Mucosa of descending colon (tissue), 3 donors: ENCODE measurements at regions not wholly inside any gene's neighbourhood (a gene's known extent, or its start where the extent isn't known, plus 50 kb on each side); places are given as distances from the start of the nearest gene placed in this dataset.
"Not testable (repeated sequence)": the region's sequence is repeated elsewhere in the genome, so short reads cannot be mapped to it uniquely, and the experiment has no call there.

ENCODE experiments used
- ATAC-seq: fragments of 200-7000 bp; cut with Tn5 transposase; one replicate; pipeline ENCODE4 v1.9.1; 2020; ENCODE audit warnings: mild to moderate bottlenecking, moderate library complexity
- DNase-seq, 3 donors: peaks; one replicate each; pipeline ENCODE4 v3.0.0-alpha.2; 2020
- H3K36me3 ChIP-seq: fragments of 200-600 bp; one replicate; pipeline ENCODE4 v1.8.0; 2021; ENCODE audit warnings: low read depth, mild to moderate bottlenecking
- H3K4me1 ChIP-seq: fragments of 200-600 bp; one replicate; pipeline ENCODE4 v1.8.0; 2021; ENCODE audit warnings: low read depth, mild to moderate bottlenecking
- H3K4me3 ChIP-seq: fragments of 200-600 bp; one replicate; pipeline ENCODE4 v1.8.0; 2021; ENCODE audit warnings: mild to moderate bottlenecking
- H3K9me3 ChIP-seq: fragments of 200-600 bp; one replicate; pipeline ENCODE4 v1.8.0; 2021; ENCODE audit warnings: mild to moderate bottlenecking
- intact Hi-C, 2 donors: fragments of 100-400 bp; cut with DNase I in 1 of 2; cut with micrococcal nuclease in 1 of 2; formaldehyde crosslinking; loops; one replicate each; pipeline versions ENCODE4 v1.11.0 to v1.11.1; 2022; cut with DNase I, micrococcal nuclease
- TF ChIP-seq, protein P1 (sequence below): fragments of 200-600 bp; IDR thresholded peaks from one replicate; pipeline ENCODE4 v1.8.0; 2022; ENCODE audit warnings: antibody characterized with exemption, mild to moderate bottlenecking
- donor health status: DM: no; HTN: no; CAD: no; lungs with moderate emphysema.
- donor health status: DM: no; HTN: no; CAD: no.
- donor health status: DM: no; HTN: yes; CAD: no.

DNA sequence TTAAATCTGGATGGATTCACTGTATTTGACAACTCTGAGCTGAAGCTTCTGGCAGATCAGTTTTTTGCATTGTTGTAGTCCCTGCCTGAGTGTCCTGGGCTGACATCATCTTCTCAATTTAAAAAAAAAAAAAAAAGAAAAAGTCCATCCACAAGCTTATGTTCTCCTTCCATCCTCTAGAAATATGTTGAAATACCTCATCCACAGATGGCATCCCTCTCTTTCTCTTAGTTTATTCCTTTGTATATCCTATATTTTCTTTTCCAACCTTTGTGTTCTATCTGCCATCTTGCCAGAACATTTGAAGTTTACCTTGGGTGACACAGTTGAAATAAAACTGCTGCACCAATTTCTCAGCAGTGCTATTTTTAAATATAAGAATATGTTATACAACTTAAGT, 184.4 kb upstream of the PKN2 start:
- no peak overlapping the region for H3K4me3 ChIP-seq
- DNase-seq = no peak
- TF ChIP-seq, protein P1, sequence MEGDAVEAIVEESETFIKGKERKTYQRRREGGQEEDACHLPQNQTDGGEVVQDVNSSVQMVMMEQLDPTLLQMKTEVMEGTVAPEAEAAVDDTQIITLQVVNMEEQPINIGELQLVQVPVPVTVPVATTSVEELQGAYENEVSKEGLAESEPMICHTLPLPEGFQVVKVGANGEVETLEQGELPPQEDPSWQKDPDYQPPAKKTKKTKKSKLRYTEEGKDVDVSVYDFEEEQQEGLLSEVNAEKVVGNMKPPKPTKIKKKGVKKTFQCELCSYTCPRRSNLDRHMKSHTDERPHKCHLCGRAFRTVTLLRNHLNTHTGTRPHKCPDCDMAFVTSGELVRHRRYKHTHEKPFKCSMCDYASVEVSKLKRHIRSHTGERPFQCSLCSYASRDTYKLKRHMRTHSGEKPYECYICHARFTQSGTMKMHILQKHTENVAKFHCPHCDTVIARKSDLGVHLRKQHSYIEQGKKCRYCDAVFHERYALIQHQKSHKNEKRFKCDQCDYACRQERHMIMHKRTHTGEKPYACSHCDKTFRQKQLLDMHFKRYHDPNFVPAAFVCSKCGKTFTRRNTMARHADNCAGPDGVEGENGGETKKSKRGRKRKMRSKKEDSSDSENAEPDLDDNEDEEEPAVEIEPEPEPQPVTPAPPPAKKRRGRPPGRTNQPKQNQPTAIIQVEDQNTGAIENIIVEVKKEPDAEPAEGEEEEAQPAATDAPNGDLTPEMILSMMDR = no peak
- H3K36me3 ChIP-seq = no peaks in the 10 kb centered on the region
- no peaks in the 10 kb centered on the region for H3K9me3 ChIP-seq
- intact Hi-C loops = no loop called here
- no peak for ATAC-seq
- H3K4me1 ChIP-seq = no peaks in the 10 kb centered on the region

GRCh38 chr1:88502886-88503285, 181.2 kb upstream of the PKN2 start:
- Histone ChIP-seq H3K36me3 (peaks cover 2% of the 10 kb centered on the region), H3K4me3 (no peak overlapping the region), H3K9me3 (no peaks in the 10 kb centered on the region), H3K4me1 (no peaks in the 10 kb centered on the region)
- DNase-seq (no peak), ATAC-seq (no peak)
- TF ChIP-seq, protein P1 = no peak
- intact Hi-C loops = no loop called here

DNA sequence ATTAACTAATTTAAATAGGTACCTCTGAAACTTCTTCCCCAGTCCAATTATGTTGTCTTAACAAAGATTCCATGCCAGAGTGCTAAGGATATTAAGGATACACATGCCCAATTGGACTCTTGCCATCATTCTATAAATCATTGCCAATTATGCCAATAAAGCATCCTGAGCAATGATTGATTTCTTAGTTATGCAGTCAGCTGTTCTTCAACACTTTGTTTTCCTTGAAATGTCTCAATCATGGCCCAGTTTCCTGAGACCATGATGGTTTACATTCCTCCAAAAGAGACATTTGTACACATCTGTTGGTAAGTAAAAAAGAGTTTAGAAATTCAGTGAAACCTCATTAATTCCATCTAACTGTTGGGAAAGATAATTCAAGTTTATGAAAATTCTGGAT, 180.4 kb upstream of the PKN2 start:
- intact Hi-C loops = no loop called here
- H3K9me3 ChIP-seq = no peaks in the 10 kb centered on the region
- H3K4me1 ChIP-seq = no peaks in the 10 kb centered on the region
- peaks cover 2% of the 10 kb centered on the region for H3K36me3 ChIP-seq
- DNase-seq = no peak
- ATAC-seq = no peak
- no peak overlapping the region for H3K4me3 ChIP-seq
- TF ChIP-seq, protein P1 = no peak

DNA sequence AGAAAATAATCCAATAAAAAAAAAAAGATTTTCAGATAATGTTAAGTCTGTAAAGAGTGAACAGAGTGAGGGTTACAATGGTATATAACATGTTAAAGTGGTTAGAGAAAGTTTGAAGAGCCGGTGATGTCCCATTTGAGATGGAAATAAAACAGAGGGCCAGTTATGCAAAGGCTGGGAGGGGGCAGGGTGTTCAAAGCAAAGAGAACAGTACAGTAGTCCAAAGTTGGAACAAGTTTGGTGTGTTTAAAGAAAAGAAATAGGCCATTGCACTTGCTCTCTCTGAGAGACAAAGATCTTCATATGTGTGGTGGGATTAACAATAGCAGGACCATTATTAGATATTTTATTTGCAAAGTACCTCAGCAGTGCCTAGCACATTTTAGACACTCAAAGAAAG, 179.5 kb upstream of the PKN2 start:
- TF ChIP-seq, protein P1 = no peak
- Histone ChIP-seq H3K36me3 (peaks cover 2% of the 10 kb centered on the region), H3K4me3 (no peak overlapping the region), H3K4me1 (no peaks in the 10 kb centered on the region), H3K9me3 (no peaks in the 10 kb centered on the region)
- no peak for DNase-seq
- intact Hi-C loops = no loop called here
- ATAC-seq = no peak

DNA sequence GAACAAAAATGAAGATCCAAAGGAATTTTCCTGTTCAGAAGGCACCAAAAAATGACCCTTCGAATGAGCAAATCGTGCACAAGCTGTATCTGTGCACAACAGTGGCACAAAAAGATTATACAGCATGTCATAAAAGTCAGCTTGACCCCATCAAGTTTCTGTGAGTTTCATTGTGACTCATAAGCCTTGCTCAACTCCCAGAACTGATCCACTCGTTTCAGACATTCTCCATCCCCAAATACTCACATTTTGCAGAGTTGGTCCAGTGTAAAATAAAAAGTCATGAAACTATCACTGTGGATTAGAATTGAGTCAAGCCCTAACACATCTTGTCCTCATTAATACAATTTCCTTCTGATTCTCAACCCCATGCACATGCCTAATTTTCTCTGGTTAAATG, 174.7 kb upstream of the PKN2 start:
- TF ChIP-seq, protein P1 = no peak
- DNase-seq = no peak
- Histone ChIP-seq H3K4me3 (no peak overlapping the region), H3K36me3 (peaks cover 2% of the 10 kb centered on the region), H3K4me1 (no peaks in the 10 kb centered on the region), H3K9me3 (no peaks in the 10 kb centered on the region)
- ATAC-seq = no peak
- intact Hi-C loops = no loop called here

- Histone ChIP-seq H3K4me1 (no peaks in the 10 kb centered on the region), H3K4me3 (no peak overlapping the region), H3K9me3 (no peaks in the 10 kb centered on the region), H3K36me3 (no peaks in the 10 kb centered on the region)
- ATAC-seq = no peak
- intact Hi-C loops = no loop called here
- TF ChIP-seq, protein P1 = no peak
- no peak for DNase-seq
Measured at GRCh38 chr1:88514544-88515060, 169.5 kb upstream of the PKN2 start.

DNA sequence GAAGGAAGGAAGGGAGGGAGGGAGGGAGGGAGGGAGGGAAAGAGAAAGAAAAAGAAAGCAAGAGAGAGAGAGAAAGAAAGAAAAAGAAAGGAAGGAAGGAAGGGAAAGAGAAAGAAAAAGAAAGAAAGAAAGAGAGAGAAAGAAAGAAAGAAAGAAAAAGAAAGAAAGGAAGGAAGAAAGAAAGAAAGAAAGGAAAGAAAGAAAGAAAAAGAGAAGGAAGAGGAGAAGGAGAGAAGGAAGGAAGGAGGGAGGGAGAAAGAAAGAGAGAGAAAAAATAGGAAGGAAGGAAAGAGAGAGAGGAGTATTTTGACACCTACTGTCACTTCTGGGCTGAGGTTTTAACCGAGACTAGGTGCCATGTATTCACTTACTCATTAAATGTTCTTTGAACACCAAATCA, 166.6 kb upstream of the PKN2 start:
- H3K9me3 ChIP-seq, intact Hi-C loops, H3K36me3 ChIP-seq, DNase-seq, H3K4me1 ChIP-seq, ATAC-seq, H3K4me3 ChIP-seq: not testable (repeated sequence)
